ENCODE measurements at regions not wholly inside any gene's neighbourhood (a gene's known extent, or its start where the extent isn't known, plus 50 kb on each side); places are given as distances from the start of the nearest gene placed in this dataset.

GRCh38 chr5:21694567-21694966 is 1158.6 kb downstream of the CDH12 start:
- no peak for TF ChIP-seq POLR2A (IDR thresholded peaks at IDR 0.05)
- no peak for TF ChIP-seq CTCF (IDR thresholded peaks at IDR 0.05 in 4 of 5, conservative IDR thresholded peaks at IDR 0.05 in 1 of 5)
- in situ Hi-C loops (cut with MboI; ENCODE audit: low sequenced_read_pairs in 4 of 4): no loop called here
- H3K27me3 ChIP-seq: no peaks in the 10 kb centered on the region
- no peaks in the 10 kb centered on the region for H3K4me1 ChIP-seq
- no peaks in the 10 kb centered on the region for H3K36me3 ChIP-seq
- intact Hi-C loops (cut with DNase I; ENCODE audit: low total_unique reads): no loop called here
- H3K27ac ChIP-seq: no peak overlapping the region
- ATAC-seq: no peak
- no peak overlapping the region for H3K4me3 ChIP-seq
- no peaks in the 10 kb centered on the region for H3K9me3 ChIP-seq
- DNase-seq: no peak

GRCh38 chr5:21693591-21693990 is 1159.6 kb downstream of the CDH12 start:
- ATAC-seq (no peak), DNase-seq (no peak)
- in situ Hi-C loops (cut with MboI; ENCODE audit: low sequenced_read_pairs in 4 of 4) (no loop called here), intact Hi-C loops (cut with DNase I; ENCODE audit: low total_unique reads) (no loop called here)
- H3K4me1 ChIP-seq: no peaks in the 10 kb centered on the region
- H3K36me3 ChIP-seq: no peaks in the 10 kb centered on the region
- no peak overlapping the region for H3K27ac ChIP-seq
- H3K4me3 ChIP-seq: no peak overlapping the region
- no peaks in the 10 kb centered on the region for H3K27me3 ChIP-seq
- no peak for TF ChIP-seq POLR2A (IDR thresholded peaks at IDR 0.05)
- no peak for TF ChIP-seq CTCF (IDR thresholded peaks at IDR 0.05 in 4 of 5, conservative IDR thresholded peaks at IDR 0.05 in 1 of 5)
- H3K9me3 ChIP-seq: no peaks in the 10 kb centered on the region

- Histone ChIP-seq H3K4me1 (no peaks in the 10 kb centered on the region), H3K36me3 (no peaks in the 10 kb centered on the region), H3K4me3 (no peak overlapping the region), H3K9me3 (no peaks in the 10 kb centered on the region), H3K27me3 (no peaks in the 10 kb centered on the region), H3K27ac (no peak overlapping the region)
- TF ChIP-seq POLR2A (IDR thresholded peaks at IDR 0.05): no peak
- TF ChIP-seq CTCF (IDR thresholded peaks at IDR 0.05 in 4 of 5, conservative IDR thresholded peaks at IDR 0.05 in 1 of 5): no peak
- no peak for ATAC-seq
- in situ Hi-C loops (cut with MboI; ENCODE audit: low sequenced_read_pairs in 4 of 4) (no loop called here), intact Hi-C loops (cut with DNase I; ENCODE audit: low total_unique reads) (no loop called here)
- DNase-seq: no peak
Observed at GRCh38 chr5:21689587-21689986, 1163.6 kb downstream of the CDH12 start.

GRCh38 chr5:21688655-21689054 is 1164.5 kb downstream of the CDH12 start:
- Histone ChIP-seq H3K27ac (no peak overlapping the region), H3K27me3 (no peaks in the 10 kb centered on the region), H3K36me3 (no peaks in the 10 kb centered on the region), H3K4me3 (no peak overlapping the region), H3K9me3 (no peaks in the 10 kb centered on the region), H3K4me1 (no peaks in the 10 kb centered on the region)
- intact Hi-C loops (cut with DNase I; ENCODE audit: low total_unique reads): no loop called here
- in situ Hi-C loops (cut with MboI; ENCODE audit: low sequenced_read_pairs in 4 of 4): no loop called here
- DNase-seq: no peak
- TF ChIP-seq CTCF (IDR thresholded peaks at IDR 0.05 in 4 of 5, conservative IDR thresholded peaks at IDR 0.05 in 1 of 5) (no peak), POLR2A (IDR thresholded peaks at IDR 0.05) (no peak)
- no peak for ATAC-seq

GRCh38 chr5:21687621-21688020 is 1165.5 kb downstream of the CDH12 start:
- in situ Hi-C loops (cut with MboI; ENCODE audit: low sequenced_read_pairs in 4 of 4): no loop called here
- no peak for TF ChIP-seq POLR2A (IDR thresholded peaks at IDR 0.05)
- no peak for TF ChIP-seq CTCF (IDR thresholded peaks at IDR 0.05 in 4 of 5, conservative IDR thresholded peaks at IDR 0.05 in 1 of 5)
- no peaks in the 10 kb centered on the region for H3K36me3 ChIP-seq
- no peak for DNase-seq
- H3K27me3 ChIP-seq: no peaks in the 10 kb centered on the region
- H3K9me3 ChIP-seq: no peaks in the 10 kb centered on the region
- no peaks in the 10 kb centered on the region for H3K4me1 ChIP-seq
- no peak for ATAC-seq
- H3K4me3 ChIP-seq: no peak overlapping the region
- H3K27ac ChIP-seq: no peak overlapping the region
- intact Hi-C loops (cut with DNase I; ENCODE audit: low total_unique reads): no loop called here
